ENCODE measurements at regions not wholly inside any gene's neighbourhood (a gene's known extent, or its start where the extent isn't known, plus 50 kb on each side); places are given as distances from the start of the nearest gene placed in this dataset.

DNA sequence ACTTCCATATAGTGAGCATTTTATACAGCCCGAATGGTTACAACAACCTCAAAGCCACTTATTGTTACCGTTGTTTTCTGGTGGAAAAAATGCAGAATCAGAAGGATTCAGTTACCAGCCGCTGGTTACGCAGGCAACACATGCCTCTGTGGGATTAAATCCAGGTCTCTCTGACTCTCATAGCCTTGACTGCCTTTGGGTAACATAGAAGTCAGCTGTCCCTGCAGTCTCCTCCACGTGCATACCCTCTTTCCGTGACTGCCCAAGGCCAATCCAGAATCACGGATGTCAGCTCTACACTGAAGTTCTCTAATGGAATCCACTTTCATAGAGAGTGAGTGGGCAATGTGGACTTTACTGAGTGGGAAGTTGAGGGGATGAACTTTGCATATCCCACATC lies 189.5 kb upstream of the DNAJC19 start:
- no peak for TF ChIP-seq POLR2A (IDR thresholded peaks at IDR 0.05)
- TF ChIP-seq, protein P1, sequence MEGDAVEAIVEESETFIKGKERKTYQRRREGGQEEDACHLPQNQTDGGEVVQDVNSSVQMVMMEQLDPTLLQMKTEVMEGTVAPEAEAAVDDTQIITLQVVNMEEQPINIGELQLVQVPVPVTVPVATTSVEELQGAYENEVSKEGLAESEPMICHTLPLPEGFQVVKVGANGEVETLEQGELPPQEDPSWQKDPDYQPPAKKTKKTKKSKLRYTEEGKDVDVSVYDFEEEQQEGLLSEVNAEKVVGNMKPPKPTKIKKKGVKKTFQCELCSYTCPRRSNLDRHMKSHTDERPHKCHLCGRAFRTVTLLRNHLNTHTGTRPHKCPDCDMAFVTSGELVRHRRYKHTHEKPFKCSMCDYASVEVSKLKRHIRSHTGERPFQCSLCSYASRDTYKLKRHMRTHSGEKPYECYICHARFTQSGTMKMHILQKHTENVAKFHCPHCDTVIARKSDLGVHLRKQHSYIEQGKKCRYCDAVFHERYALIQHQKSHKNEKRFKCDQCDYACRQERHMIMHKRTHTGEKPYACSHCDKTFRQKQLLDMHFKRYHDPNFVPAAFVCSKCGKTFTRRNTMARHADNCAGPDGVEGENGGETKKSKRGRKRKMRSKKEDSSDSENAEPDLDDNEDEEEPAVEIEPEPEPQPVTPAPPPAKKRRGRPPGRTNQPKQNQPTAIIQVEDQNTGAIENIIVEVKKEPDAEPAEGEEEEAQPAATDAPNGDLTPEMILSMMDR (IDR thresholded peaks at IDR 0.05): no peak
- Histone ChIP-seq H3K4me1 (no peaks in the 10 kb centered on the region), H3K27me3 (no peaks in the 10 kb centered on the region), H3K4me3 (no peak overlapping the region), H3K27ac (no peak overlapping the region), H3K36me3 (ENCODE audit: low read depth, missing control alignments) (no peaks in the 10 kb centered on the region), H3K9me3 (no peaks in the 10 kb centered on the region)
- whole genome bisulfite sequencing, 2 donors: 71 to 74% methylated on average over 7 of the region's 7 CpGs
- DNase-seq: no peak
- intact Hi-C loops (cut with DNase I; ENCODE audit: low total_unique reads): loop anchor here (10.0 kb wide), 1 partner anchor 374 kb away; no protein-coding TSS in a partner anchor

DNA sequence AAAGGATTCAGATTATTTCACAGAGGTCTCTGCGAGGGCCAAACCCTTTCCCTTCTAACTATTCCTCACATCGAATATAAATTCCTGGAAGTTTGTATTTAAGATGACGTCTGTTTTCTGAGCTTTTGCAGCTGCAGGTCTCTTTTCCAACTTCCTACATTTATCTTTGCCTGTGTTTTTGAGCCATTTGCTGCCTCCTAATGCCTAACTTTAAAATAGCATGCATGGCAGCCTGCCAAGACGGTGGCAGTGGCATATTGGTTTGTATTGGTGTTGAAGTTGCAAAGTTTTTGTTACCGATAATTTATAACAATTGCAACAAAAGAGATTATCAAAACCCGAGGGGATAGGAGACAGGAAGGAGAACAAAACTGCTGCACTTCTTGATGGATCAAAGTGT lies 187.1 kb upstream of the DNAJC19 start:
- no peaks in the 10 kb centered on the region for H3K36me3 ChIP-seq (ENCODE audit: low read depth, missing control alignments)
- intact Hi-C loops (cut with DNase I; ENCODE audit: low total_unique reads): loop anchor here (10.0 kb wide), 1 partner anchor 372 kb away; no protein-coding TSS in a partner anchor
- H3K4me3 ChIP-seq: no peak overlapping the region
- no peaks in the 10 kb centered on the region for H3K4me1 ChIP-seq
- WGBS, 2 donors: 29 to 30% methylated on average over 6 of the region's 6 CpGs
- DNase-seq: peak; percentile 77
- no peak overlapping the region for H3K27ac ChIP-seq
- TF ChIP-seq, protein P1 (IDR thresholded peaks at IDR 0.05): peak; percentile 49 to 64 (median 52)
- no peak for TF ChIP-seq POLR2A (IDR thresholded peaks at IDR 0.05)
- no peaks in the 10 kb centered on the region for H3K27me3 ChIP-seq
- H3K9me3 ChIP-seq: no peaks in the 10 kb centered on the region

DNA sequence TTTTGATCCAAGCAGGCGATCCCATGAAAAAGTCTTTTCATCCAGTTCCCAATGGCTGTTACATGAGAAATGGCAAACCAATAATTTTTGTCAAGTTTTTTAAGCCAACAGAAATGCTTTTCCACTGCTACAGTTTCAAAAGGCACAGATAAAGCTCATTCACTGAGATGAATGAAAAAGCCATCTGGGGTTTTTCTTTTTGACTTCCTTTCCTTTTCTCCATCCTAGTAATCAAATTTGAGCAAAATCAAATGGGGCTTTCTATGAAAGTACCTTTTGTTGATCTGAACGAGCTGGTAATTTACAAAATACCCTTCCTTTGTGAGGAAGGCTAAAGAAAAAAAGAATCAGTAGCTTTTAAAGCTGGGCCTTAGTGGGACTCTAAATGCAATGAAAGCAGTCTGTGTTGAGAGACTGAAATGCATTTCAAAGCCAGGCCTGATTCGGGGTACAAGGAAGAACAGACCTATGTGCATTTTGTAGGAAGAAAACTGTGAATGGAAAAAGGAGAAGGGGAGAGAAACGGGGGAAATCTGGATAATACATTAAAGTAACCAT lies 185.2 kb upstream of the DNAJC19 start:
- H3K27ac ChIP-seq: no peak overlapping the region
- TF ChIP-seq, protein P1 (IDR thresholded peaks at IDR 0.05): no peak
- TF ChIP-seq POLR2A (IDR thresholded peaks at IDR 0.05): no peak
- no peaks in the 10 kb centered on the region for H3K4me1 ChIP-seq
- no peak for DNase-seq
- WGBS, 2 donors: 57 to 65% methylated on average over 4 of the region's 4 CpGs
- H3K36me3 ChIP-seq (ENCODE audit: low read depth, missing control alignments): no peaks in the 10 kb centered on the region
- H3K9me3 ChIP-seq: no peaks in the 10 kb centered on the region
- no peaks in the 10 kb centered on the region for H3K27me3 ChIP-seq
- intact Hi-C loops (cut with DNase I; ENCODE audit: low total_unique reads): loop anchor here (10.0 kb wide), 1 partner anchor 370 kb away; no protein-coding TSS in a partner anchor
- no peak overlapping the region for H3K4me3 ChIP-seq

DNA sequence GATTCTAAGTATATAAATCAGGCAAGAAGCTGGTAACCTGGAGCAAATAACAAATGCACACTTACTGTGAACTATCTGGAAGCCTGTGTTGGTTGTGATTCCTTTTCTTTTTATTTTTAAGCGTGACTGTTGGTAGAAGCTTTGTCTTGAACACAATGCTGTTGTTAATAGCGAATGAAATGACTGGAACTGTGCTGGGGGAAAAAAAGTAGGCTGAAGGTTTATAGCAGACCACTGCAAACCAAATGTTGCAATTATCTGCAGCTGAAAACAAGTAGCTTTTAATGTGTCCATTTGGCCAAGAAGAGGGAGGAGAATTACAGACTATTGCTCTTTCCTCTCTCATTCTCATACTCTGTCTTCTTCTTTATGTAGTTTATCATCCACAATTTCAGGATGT lies 184.5 kb upstream of the DNAJC19 start:
- Histone ChIP-seq H3K36me3 (ENCODE audit: low read depth, missing control alignments) (no peaks in the 10 kb centered on the region), H3K9me3 (no peaks in the 10 kb centered on the region), H3K27me3 (no peaks in the 10 kb centered on the region), H3K4me1 (no peaks in the 10 kb centered on the region), H3K27ac (no peak overlapping the region), H3K4me3 (no peak overlapping the region)
- intact Hi-C loops (cut with DNase I; ENCODE audit: low total_unique reads): loop anchor here (10.0 kb wide), 1 partner anchor 369 kb away; no protein-coding TSS in a partner anchor
- WGBS, 2 donors: 49 to 72% methylated on average over 2 of the region's 2 CpGs
- TF ChIP-seq, protein P1 (IDR thresholded peaks at IDR 0.05): no peak
- TF ChIP-seq POLR2A (IDR thresholded peaks at IDR 0.05): no peak
- DNase-seq: no peak

DNA sequence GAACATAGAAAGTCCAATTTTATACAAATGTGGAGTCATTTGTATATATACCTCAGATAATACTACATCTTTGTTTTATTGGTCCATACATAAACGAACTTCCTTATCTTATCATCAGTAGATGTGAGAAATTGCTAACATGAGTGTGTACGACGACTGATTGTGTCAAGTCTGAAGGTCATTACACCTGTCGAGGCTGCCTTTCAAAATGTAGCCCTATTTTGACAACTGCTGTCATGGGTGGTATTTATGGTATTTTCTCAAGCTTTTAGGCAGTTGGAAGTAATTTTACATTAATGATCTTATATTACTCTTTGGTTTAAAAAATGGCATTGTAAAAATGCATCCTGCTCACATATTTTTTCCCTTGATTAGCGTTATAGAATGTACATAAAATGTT lies 183.7 kb upstream of the DNAJC19 start:
- Histone ChIP-seq H3K9me3 (no peaks in the 10 kb centered on the region), H3K4me3 (no peak overlapping the region), H3K27ac (no peak overlapping the region), H3K4me1 (no peaks in the 10 kb centered on the region), H3K36me3 (ENCODE audit: low read depth, missing control alignments) (no peaks in the 10 kb centered on the region), H3K27me3 (no peaks in the 10 kb centered on the region)
- 46 to 52% methylated on average over 5 of the region's 5 CpGs for WGBS, 2 donors
- intact Hi-C loops (cut with DNase I; ENCODE audit: low total_unique reads): loop anchor here (10.0 kb wide), 1 partner anchor 368 kb away; no protein-coding TSS in a partner anchor
- DNase-seq: no peak
- TF ChIP-seq, protein P1 (IDR thresholded peaks at IDR 0.05): no peak
- no peak for TF ChIP-seq POLR2A (IDR thresholded peaks at IDR 0.05)

All from testis (tissue), 2 donors.